CD4-positive, alpha-beta T cell treated with Interleukin-17A for 4 hours (primary cell): ENCODE measurements at regions not wholly inside any gene's neighbourhood (a gene's known extent, or its start where the extent isn't known, plus 50 kb on each side); places are given as distances from the start of the nearest gene placed in this dataset.
"Not testable (repeated sequence)": the region's sequence is repeated elsewhere in the genome, so short reads cannot be mapped to it uniquely, and the experiment has no call there.

Source experiments
- DNase-seq: peaks from one replicate; pipeline ENCODE4 v3.0.0-alpha.2; 2020; ENCODE audit warnings: mixed read lengths

GRCh38 chr7:119748251-119748860 lies 524.6 kb upstream of the KCND2 start:
- no peak for DNase-seq

DNA sequence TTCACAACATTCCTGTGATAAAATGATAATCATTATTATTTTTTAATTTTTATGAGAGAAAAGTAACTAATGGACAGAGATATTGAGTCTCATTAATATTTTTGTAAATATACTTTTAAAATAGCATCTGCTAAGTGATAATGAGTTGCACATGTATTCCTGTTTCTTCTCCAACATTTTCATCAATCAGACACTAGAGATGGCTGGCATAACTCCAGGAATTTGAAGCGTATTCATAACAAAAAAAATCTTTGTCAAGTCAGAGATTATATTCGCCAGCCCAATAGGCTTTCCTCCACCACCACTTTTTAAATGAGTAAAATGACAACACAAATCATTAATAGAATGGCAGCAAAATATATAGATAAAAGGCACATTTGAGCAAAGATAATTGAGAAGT lies 524.0 kb upstream of the KCND2 start:
- DNase-seq = no peak

GRCh38 chr7:119756687-119757086 lies 516.3 kb upstream of the KCND2 start:
- DNase-seq = no peak

GRCh38 chr7:119758254-119758653 lies 514.7 kb upstream of the KCND2 start:
- DNase-seq = no peak

DNA sequence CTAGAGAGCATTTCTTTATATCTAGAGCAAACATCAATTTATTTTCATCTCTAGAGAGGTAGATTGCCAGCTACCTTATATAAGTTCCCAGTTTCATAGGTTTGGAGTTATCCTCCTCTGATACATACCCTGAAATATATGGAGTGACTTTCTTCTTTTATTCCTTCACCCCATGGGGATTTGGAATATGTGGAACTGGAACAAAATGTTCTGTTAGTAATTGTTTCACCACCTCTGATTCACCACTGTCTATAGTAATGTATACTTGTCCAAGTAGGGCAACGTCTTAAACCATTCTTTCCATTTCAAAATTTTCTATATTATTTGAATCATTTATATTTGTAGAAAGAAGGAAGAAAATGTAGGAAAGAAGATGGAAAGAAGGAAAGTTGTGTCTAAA lies 511.2 kb upstream of the KCND2 start:
- no peak for DNase-seq

- DNase-seq = no peak
These were observed 490.7 kb upstream of the KCND2 start for GRCh38 chr7:119782286-119782685.

GRCh38 chr7:119783799-119784198 lies 489.2 kb upstream of the KCND2 start:
- DNase-seq = no peak

DNA sequence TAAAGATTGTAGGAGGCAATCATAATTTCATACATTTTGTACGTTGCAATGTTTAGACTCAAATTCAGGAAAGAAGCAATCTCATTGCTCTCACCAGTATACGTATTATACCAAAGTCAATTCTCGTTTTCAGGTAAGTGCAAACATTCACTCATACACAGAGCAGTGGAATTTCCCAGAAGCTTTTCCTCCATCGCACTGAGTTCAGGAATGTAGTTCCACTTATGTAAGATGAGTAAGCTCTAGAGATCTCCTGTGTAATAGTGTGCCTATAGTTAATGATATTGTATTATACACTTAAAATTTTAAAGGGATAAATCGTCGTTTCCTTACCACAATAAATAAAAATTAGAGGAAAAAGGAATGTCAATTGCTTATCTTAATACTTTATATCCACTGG lies 470.8 kb upstream of the KCND2 start:
- DNase-seq = no peak

DNA sequence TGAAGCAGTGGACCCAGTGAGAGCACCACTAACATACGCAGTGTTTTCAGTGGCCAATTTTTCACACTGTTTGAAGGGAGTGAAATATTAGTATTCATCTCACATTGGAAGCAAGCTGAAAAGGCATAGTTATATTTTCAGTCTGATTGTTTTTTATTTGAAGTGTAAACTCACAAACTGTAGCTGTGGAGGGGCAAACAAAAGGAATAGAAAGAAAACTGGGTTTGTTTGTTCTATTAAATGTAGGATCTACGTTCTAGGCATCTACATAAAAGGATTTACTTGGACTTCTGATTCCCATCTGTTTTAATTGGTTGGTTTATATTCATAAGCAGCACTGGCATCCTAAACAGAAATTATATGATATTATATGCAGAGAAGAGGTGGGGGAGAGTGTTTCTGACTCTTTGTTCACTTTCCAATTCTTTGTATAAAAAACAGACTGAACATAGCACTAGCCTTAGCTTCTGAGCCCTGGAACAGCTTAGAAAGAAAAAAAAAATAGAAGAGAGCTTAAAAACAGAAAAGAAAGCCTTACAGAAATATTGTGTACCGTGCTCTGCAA lies 447.8 kb upstream of the KCND2 start:
- no peak for DNase-seq

DNA sequence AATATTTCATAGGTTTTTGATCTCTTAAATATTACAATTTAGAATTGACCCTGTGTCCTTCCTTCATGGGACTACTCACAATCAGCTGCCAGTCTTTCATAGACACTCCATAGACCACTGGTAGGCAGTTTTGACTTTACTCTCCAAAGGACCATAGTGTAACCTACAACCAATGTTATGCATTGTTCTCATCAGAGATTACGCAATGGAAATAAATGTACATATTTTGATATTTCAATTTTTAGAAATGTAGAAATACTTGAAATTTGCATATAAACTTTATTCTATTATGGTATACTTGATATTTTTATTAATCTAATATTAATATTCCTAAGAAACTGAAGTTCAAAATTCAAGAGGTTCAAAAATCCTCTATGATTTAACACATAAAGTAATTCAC lies 446.4 kb upstream of the KCND2 start:
- DNase-seq = no peak

DNA sequence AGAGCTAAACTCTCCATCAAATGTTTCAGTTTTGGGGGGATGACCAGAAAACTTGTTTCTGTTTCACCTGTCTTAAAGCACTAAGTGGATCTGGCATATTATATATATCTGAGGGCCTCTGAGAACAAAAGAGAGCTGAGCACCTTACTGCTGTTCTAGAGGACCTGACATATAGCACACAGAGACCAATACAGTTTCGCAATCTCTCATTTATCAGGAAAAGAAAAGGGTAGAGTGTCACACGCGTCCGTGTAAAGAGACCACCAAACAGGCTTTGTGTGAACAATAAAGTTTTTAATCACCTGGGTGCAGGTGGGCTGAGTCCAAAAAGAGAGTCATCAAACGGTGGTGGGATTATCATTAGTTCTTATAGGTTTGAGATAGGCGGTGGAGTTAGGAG lies 434.5 kb upstream of the KCND2 start:
- DNase-seq = no peak

GRCh38 chr7:119842337-119842736 lies 430.6 kb upstream of the KCND2 start:
- DNase-seq = no peak

GRCh38 chr7:119842786-119843185 lies 430.2 kb upstream of the KCND2 start:
- DNase-seq = no peak

GRCh38 chr7:119861385-119861784 lies 411.6 kb upstream of the KCND2 start:
- DNase-seq = no peak

DNA sequence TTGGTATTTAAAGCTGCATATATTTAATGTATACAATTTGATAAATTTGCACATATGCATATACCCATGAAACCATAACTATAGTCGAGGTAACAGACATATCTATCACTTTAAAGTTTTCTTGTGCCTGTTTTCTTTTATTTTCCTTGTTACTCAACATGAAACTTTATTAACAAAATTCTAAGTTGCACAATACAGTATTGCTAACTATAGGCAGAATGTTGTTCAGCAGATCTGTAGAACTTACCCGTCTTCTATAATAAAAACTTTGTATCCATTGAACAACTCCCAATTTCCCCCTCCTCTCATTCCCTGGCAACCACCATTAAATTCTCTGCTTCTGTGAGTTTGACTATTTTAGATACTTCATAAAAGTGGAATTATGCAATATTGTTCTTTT lies 404.6 kb upstream of the KCND2 start:
- DNase-seq = no peak

DNA sequence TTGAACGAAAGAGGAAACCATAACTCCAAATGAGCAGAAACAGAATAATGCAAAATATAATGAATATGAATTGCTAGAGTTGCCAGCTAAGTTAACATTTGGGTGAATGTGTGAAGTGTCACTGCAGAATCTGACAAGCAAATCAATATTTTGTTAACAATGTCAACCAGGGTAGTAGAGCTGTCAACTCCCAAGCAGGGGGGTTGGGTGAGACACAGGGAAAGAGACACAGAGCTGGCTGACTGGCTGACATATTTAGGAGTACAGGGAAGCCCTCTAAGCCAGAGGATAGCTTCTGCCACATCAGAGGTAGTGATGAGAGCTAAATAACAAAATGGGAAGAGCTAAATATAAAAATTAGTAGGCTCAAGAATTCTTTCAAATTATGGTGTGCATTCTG lies 393.1 kb upstream of the KCND2 start:
- no peak for DNase-seq

DNA sequence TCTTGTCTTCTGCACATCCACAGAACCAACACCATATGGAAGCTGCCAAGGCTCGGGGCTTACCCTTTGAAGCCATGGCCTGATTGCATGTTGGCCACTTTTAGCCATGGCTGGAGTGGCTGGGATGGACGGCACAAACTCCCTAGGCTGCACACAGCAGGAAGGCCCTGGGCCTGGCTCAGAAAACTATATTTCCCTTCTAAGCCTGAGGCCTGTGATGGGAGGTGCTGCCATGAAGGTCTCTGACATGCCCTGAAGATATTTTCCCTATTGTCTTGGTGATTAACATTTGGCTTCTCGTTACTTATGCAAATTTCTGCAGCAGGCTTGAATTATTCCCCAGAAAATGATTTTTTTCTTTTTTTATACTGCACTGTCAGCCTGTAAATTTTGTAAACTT lies 387.0 kb upstream of the KCND2 start:
- no peak for DNase-seq

GRCh38 chr7:119886525-119886924 lies 386.4 kb upstream of the KCND2 start:
- DNase-seq = not testable (repeated sequence)

DNA sequence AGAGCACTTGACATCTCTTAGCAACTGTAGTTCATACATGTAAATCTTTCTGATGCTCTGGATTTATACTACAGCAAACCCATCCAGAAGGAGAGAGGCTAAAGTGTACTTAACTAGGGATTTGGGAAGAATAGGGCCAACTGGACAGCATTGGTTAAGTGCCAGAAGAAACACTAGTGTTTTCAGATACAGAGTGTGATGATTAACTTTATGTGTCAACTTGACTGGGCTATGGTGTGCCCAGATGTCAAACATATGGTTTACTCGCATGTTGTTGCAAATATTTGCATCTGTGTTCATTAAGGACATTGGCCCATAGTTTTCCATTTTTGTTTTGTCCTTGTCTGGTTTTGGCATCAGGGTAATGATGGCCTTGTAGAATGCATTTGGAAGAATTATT lies 384.7 kb upstream of the KCND2 start:
- no peak for DNase-seq

- DNase-seq = no peak
These were observed 382.3 kb upstream of the KCND2 start for GRCh38 chr7:119890631-119891030.

GRCh38 chr7:119895320-119895719 lies 377.7 kb upstream of the KCND2 start:
- DNase-seq = no peak

- no peak for DNase-seq
These were observed 376.6 kb upstream of the KCND2 start for GRCh38 chr7:119896386-119896785.

DNA sequence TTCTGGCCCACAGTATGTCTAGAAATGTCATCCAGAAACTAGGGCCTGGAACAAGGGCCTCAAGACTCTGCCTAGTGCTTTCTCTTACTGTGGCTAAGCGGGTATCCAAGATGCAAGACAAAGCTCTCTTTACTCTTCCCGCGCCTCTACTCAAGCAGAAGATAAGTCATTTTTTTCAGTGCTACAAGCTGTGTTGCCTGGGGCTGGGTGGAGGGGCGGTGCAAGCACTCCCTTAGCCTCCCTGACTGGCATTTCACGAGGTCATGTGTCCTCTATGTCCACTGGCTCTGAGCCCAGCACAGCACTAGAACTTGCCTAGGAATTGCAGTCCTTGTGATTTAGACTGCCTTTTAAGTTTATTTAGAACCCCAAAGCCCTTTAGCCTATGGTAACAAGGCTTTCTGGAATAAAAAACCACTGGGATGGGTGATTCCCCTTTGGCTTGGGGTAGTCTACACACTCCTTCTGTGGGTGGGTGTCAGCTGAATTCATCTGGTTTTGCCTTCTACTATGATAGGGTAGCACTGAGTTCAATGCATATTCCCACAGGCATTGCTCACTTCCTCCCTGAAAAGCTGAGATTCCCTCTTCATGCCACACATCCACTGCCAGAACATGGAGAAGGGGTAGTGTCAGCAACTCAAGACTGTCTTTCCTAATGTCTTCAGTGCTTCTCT lies 371.8 kb upstream of the KCND2 start:
- no peak for DNase-seq

GRCh38 chr7:119903085-119903484 lies 369.9 kb upstream of the KCND2 start:
- DNase-seq = no peak

DNA sequence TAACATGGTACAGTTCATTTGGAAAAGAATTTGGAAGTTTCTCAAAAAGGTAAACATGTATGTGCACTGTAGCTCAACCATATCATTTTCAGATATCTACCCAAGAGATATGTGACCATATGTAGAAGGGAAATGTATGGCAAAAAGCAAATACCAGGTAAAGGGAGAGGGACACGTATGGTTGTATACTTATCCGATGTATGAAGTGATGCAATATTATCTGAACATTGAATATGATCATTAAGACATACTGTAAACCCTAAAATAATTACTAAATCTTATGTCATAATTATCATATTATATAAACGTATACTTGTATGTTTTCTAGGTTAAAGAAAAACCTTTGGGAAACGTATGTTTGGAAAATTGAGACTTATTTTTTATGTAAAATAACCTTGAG lies 367.5 kb upstream of the KCND2 start:
- DNase-seq = no peak
